ENCODE measurements at regions not wholly inside any gene's neighbourhood (a gene's known extent, or its start where the extent isn't known, plus 50 kb on each side); places are given as distances from the start of the nearest gene placed in this dataset.
"Not testable (repeated sequence)": the region's sequence is repeated elsewhere in the genome, so short reads cannot be mapped to it uniquely, and the experiment has no call there.

DNA sequence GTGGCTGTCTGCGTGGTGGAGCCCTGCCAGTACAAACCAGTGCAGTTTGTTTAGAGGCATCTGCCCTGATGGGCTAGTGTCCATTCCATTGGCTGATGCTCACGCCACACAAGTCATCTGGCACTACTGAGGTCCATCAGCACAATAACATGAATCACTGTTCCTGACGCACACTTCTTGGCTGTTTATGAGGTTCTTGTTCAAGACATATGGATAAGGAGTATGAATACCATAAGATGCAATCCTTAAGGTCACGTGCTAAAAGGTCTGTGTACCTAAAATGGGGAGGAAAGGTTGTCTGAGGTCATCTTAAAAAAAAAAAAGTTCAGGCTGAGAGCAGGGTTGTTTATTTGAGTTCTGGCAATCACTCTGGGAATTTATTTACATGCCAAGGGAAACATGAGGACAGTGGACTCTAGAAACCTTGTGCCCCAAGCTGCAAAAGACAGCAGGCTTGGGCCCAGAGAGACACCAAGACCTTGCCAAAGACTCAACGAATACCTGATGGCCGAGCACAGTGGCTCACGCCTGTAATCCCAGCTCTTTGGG, 54.1 kb upstream of the SHLD1 start:
- in situ Hi-C loops (cut with HindIII; ENCODE audit: low sequenced_read_pairs) = no loop called here
- no peak for DNase-seq (ENCODE audit: low spot score)

DNA sequence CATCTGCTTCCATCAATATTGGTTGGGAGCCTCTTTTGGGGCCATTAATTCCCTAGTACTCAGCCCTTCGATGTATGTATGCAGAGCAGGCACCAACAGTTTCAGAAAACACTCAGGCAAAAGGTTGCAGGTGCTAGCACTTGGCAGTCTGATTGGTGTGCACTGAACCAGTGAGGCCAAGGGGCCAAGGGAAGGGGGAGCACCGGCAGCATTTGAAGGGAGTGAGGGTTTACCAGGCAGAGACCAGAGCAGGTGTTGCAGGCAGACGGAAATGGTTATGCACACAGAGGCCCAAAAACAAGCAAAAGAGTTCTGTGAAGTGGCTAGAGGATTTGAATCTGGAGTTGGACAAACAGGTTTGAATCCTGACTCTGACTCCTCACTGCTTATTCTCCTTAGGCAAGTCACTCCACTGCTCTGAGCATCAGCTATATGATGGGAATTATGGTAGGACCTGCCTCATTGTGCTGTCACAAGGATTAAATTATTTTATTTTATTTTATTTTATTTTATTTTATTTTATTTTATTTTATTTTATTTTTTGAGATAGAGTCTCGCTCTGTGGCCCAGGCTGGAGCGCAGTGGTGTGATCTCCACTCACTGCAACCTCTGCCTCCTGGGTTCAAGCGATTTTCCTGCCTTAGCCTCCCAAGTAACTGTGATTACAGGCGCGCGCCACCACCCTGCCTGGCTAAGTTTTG, 58.1 kb upstream of the SHLD1 start:
- in situ Hi-C loops (cut with HindIII; ENCODE audit: low sequenced_read_pairs) = no loop called here

DNA sequence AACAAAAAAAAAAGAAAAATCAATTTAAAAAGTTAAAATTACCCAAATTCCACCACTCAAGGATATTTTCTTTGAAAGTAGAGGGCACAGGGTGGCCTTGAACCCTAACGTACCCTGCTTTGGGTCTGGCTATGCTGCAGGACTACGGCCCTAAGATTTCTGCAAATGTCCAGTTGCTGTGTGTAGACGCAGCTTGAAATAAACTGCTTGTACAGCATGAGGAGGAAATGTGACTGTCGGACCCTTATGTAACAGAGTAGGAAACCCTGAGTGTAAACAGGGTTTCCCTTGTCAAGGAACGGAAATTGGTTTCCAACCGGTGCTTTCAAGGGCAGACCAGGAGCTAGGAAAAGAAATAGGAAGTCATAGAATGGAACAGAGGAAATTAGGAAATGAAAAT, 60.7 kb upstream of the SHLD1 start:
- DNase-seq (ENCODE audit: low spot score) = no peak
- in situ Hi-C loops (cut with HindIII; ENCODE audit: low sequenced_read_pairs) = no loop called here

More for the DNA sequence above, 58.1 kb upstream of the SHLD1 start:
- DNase-seq (ENCODE audit: low spot score) = no peak

DNA sequence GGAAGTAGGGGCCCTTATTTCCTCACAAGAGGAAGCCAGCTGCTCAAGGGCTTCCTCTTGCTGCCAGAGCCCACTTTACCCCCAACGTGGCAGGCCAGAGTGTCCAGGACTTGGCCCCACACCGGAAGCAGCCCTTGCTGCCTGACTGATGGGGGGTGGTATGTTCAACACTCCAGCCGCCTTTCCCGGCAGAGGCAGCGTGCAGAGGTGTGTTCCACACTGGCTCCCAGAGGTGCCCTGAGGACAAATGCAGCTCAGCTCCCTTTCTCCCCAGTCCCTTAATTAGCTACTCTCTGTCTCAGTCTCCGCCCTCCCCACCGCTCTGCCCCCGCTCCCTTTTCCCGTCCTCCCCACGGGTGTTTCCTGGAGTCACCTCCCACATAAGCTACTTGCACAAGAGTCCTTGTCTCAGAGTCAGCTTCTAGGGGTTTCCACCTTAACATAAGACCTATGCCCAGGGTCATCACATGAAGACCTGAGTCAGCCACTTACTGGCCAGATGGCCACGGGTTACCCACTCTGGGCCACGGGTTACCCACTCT, 61.7 kb upstream of the SHLD1 start:
- in situ Hi-C loops (cut with HindIII; ENCODE audit: low sequenced_read_pairs) = no loop called here
- no peak for DNase-seq (ENCODE audit: low spot score)

DNA sequence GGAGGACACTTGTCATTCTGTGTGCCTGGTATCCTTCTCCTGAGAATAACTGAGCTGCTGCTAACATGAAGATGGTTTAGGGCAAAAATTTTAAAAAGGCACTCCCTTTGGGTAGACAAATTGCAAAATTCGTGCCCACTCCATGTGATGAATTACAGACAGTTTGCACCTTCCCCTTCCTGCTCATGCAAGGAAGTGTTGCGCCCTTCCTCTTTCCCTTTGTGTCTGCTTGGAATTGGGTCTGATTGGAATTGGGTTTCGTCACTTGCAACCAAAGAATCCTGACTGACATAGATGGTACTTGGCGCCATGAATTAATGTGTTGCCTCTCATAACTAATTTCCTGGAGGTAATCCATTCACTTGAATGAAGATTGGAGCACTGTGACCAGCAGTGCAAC, 62.3 kb upstream of the SHLD1 start:
- no peak for DNase-seq (ENCODE audit: low spot score)
- in situ Hi-C loops (cut with HindIII; ENCODE audit: low sequenced_read_pairs) = no loop called here

DNA sequence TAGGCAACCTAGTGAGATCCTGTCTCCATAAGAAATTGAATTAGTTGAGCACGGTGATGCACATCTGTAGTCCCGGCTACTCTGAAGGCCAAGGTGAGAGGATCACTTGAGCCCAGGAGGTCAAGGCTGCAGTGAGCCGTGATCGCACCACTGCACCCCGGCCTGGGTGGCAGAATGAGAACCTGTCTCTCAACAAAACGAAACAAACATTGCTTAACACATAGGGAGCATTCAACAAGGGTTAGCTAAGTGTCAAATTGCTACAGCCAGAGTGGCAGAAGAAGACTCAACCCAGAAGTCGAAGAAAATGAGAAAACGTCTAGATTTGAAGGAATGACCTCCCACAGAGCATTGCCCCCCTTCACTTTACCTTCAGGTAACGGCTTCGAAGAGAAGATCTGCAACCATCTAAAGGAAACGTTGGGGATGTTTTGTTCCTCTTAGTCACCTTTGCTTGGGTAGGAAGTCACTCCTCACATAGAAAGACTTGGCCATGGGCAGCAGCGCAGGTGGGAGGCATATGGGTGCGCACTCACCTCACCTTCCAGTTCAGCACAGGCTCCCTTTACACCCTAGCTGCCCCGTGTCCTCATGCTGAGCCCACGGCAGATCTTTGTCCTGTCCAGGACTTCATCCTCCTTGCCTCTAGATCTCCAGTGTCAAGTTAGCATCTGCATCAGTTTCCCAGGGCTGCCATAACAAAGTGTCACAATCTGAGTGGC, 63.7 kb upstream of the SHLD1 start:
- in situ Hi-C loops (cut with HindIII; ENCODE audit: low sequenced_read_pairs) = no loop called here

DNA sequence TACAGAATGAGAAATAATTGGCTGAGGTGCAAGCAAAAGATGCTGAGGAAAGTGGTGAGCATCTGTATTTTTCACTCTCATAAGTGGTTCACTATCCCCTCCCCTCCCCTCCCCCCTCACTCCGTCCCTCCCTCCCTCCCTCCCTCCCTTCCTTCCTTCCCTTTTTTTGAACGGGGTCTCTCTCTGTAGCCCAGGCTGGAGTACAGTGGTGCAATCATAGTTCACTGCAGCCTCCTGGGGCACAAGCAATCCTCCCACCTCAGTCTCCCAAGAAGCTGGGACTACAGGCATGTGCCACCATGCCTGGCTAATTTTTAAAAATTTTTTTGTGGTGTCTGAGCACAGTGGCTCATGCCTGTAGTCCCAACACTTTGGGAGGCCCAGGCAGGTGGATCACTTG, 67.6 kb upstream of the SHLD1 start:
- DNase-seq (ENCODE audit: low spot score); in situ Hi-C loops (cut with HindIII; ENCODE audit: low sequenced_read_pairs): not testable (repeated sequence)

More for the DNA sequence above, 63.7 kb upstream of the SHLD1 start:
- DNase-seq (ENCODE audit: low spot score) = no peak

DNA sequence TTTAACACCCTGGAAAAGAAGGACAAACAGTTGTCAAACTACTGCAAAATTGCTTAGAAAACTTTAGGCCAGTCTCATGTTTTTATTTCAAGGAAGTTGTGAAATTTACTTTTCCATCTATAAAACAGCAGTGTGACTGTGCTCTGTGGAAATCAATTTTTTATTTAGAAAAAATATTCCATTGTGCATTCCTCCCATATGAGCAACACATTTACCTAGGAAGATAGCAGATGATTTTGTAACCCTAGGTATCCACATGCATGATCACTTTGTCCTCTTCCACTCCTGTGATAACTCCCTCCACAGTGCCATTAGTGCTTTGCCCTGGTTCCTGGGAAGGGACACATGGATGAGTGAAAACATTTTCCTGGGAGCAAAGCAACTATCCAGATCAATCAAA, 69.4 kb upstream of the GPCPD1 start:
- in situ Hi-C loops (cut with HindIII; ENCODE audit: low sequenced_read_pairs) = no loop called here

DNA sequence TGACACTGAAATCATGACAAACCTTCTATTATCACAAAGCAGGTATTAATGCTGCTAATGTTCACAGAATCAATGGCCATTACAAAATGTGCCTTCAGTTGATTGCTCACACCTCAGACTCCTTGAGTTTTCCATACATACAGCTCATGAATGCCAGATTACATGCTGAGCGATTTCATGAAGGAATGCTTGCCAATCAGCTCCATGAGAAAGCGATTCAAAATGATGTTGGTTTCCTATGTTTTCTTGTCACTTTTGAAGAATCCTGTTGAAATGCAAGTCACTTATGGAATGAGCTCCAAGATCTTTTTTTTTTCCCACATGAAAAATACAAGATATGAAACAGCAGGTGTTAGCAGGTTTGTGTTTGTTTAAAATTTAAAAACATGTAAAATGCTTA, 68.0 kb upstream of the GPCPD1 start:
- DNase-seq (ENCODE audit: low spot score) = no peak
- in situ Hi-C loops (cut with HindIII; ENCODE audit: low sequenced_read_pairs) = no loop called here

More for the DNA sequence above, 69.4 kb upstream of the GPCPD1 start:
- no peak for DNase-seq (ENCODE audit: low spot score)

DNA sequence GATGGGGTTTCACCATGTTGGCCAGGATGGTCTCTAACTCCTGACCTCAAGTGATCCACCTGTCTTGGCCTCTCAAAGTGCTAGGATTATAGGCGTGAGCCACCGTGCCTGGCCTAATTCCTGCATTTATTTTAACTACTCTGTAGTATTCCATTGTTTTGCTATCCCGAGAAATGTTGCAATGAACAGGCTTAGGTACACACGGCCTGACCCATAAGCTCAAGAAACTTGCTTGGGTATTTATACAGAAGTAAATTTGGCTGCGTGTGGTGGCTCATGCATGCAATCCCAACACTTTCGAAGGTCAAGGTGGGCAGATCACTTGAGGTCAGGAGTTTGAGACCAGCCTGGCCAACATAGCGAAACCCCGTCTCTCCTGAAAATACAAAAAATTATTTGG, 67.1 kb upstream of the GPCPD1 start:
- in situ Hi-C loops (cut with HindIII; ENCODE audit: low sequenced_read_pairs); DNase-seq (ENCODE audit: low spot score): not testable (repeated sequence)

DNA sequence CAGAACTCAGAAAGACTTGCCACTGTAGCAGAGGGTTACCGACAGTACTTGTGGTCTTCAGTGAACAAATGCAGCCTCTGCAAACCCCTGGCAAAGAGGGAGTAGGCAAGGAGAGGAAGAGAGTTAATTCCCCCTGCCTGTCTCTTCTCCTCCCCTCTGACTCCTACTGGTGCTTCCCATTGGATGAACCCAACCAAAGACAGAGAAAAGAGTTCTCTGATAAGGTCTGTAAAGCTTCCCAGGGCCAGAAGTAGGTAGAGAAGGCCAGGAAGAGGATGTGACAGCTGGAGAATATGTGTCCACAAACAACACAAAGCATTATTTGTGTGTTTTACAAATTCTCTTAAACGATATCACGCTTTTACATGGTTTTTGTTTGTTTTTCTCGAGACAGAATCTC, 66.6 kb upstream of the GPCPD1 start:
- in situ Hi-C loops (cut with HindIII; ENCODE audit: low sequenced_read_pairs) = no loop called here
- DNase-seq (ENCODE audit: low spot score) = no peak

DNA sequence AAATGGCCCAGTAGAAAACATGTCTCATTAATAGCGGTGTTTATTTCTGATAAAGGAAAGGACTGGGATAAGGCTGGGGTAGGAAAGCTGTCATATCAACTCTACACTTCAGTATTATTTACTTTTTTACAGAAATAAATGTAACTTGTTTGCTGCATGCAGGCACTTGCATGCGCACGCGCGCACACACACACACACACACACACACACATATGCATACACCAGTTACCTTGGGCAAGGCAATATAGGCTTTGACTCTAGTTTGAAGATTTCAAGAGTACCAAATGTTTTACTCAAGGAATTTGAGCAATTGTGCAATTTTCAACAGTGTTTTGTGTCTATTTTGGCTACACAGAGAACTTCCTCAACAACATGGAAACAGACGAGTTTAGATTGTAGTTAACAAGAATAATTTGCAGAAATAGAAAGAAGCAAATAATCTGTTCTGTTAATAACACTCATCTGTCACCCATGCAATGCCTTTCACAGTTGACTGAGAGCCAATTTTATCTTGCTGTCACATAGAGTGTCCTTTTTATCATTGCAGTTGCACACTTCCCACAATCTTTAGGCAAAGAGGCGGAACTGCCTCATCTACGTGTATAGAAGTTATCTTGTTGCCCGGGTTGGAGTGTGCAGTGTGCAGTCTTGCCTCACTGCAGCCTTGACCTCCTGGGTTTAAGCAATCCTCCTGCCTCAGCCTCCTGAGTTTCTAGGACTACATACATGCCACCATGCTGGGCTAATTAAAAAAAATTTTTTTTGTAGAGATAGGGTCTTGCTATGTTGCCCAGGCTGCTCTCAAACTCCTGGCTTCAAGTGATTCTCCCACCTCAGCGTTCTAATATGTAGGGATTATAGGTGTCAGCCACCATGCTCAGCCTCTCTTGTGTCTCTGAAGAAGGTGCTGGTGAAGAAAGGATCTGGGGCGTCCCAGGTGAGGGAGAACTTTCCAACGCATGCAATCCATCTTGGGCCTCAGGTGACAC, 64.6 kb upstream of the GPCPD1 start:
- DNase-seq (ENCODE audit: low spot score) = no peak
- in situ Hi-C loops (cut with HindIII; ENCODE audit: low sequenced_read_pairs) = no loop called here

DNA sequence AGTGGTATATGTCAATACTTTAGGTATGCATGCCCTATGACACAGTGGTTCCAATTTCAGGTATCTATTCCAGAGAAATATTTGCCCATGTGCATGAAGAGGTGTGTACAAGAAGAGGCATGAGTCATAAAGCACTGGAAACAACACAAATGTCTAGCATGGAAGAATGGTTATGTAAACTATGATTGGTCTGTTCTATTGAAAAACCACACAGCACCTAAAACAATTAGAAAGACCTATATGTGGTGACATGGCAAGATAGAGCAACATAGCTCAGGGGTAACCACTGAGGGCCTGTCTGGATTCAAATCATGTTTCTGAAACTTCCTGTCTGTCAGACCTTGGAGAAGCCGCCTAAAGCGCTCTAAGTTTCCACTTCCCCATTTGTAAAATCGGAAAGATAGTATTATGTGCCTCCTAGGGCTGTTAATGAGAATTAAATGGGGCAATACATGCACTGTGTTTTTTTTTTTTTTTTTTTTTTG, 63.4 kb upstream of the GPCPD1 start:
- in situ Hi-C loops (cut with HindIII; ENCODE audit: low sequenced_read_pairs) = no loop called here
- DNase-seq (ENCODE audit: low spot score) = no peak

DNA sequence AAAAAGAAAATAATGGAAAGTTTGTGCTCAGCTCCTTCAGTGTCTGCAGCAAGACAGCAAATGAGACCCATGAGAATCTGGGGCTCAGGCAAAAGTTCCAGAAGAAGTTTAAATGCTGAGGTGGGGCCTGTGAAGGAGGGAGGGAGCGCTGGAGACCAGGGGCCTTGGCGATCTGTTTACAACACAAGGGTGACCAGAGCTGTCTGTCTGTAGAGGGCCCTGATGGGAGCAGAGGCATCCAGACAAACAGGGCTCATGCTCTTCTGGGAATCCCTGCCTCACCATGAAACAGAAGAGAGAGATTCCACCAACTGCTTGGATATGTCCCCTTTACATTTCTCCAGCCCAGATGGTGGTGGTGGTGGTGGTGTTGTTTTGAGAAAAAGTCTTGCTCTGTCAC, 60.1 kb upstream of the GPCPD1 start:
- in situ Hi-C loops (cut with HindIII; ENCODE audit: low sequenced_read_pairs) = no loop called here
- DNase-seq (ENCODE audit: low spot score) = no peak

DNA sequence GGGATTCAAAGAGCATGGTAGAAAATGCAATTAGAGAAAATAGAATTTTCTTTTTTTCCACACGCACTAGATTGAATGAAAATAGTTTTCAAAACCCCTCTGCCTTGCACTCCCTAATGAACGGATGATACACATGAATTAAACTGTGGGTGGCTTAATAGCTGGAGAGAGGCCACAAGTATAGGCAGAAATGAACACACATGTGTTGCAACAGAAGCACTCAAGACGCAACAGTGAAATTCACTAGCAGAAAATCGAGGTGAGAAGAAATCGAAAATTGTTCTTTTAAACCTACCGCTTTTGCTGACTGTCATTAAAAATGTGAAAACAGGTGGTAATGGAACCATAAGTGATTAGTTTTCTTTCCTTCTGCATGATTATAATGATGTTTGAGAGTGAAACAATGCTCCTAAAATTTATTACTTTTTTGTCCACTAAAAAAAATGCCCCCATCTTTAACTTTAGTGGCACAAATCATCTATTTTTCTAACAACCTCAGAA, 59.3 kb upstream of the GPCPD1 start:
- no peak for DNase-seq (ENCODE audit: low spot score)
- in situ Hi-C loops (cut with HindIII; ENCODE audit: low sequenced_read_pairs) = no loop called here

DNA sequence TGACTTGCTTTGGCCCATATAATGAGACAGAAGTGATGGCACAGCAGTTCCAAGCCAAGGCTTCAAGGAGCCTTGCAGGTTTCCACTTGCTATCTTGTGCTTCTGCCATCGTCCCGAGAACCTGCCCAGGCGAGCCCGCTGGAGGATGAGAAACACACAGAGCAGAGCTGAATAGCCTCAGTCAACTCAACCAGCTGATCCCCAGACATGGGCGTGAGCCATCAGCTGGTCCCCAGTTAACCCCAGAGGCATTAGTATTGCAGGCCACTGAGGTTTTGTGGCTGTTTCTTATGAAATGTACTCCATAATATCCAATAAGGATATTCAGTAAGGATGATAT, 57.7 kb upstream of the GPCPD1 start:
- in situ Hi-C loops (cut with HindIII; ENCODE audit: low sequenced_read_pairs) = no loop called here
- DNase-seq (ENCODE audit: low spot score) = no peak

DNA sequence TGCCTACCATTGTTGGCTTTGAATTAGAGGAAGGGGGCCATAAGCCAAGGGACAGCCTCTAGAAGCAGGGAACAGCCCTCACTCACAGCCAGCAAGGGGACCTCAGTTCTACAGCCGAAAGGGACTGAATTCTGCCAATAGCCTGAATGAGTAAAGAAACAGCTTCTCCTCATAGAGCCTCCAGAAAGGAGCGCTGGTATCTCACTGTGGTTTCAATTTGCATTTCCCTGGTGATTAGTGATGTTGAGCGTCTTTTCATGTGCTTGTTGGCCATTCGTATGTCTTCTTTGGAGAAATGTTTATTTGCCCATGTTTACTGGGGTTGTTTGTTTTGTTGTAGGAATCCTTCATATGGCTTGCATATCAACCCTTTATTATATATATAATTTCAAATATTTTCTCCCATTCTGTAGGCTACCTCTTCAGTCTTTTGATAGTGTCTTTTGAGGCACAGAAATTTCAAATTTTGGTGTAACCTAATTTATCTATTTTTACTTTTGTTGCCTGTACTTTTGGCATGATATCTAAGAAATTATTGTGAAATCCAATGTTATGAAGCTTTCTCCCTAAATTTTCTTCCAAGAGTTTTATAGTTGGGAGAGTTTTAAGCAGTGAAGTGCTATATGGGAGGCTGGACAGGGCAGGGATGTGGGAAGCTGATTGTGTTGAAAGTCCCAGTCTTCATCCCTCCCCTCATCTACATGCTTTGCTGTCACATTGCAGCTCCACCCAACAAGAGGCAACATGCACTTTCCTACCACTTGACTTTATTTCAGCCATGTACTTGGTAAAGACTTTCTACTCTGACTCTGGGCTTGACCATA, 57.1 kb upstream of the GPCPD1 start:
- DNase-seq (ENCODE audit: low spot score) = no peak
- in situ Hi-C loops (cut with HindIII; ENCODE audit: low sequenced_read_pairs) = no loop called here

DNA sequence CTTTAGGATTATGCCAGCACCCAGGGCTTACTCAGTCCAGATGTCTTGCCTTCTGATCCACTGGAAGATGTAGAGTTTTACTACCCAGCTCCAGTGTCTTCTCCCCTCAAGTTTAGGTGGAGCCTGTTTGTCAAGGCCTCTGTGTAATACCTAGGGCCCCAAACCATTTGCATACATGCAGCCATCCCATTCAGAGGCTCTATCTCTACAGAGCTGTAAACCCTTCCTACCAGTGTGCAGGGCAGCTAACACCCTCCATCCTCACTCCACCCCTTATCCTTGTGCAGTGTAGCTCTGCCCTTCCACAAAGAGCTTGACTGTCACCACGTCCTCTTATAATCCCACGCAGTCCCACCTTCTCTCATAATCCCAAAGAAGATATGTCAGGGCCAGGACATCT, 54.6 kb upstream of the GPCPD1 start:
- no peak for DNase-seq (ENCODE audit: low spot score)
- in situ Hi-C loops (cut with HindIII; ENCODE audit: low sequenced_read_pairs) = no loop called here

Data from G401 (cell line).